Lower lobe of right lung (tissue), 2 donors: ENCODE measurements at regions not wholly inside any gene's neighbourhood (a gene's known extent, or its start where the extent isn't known, plus 50 kb on each side); places are given as distances from the start of the nearest gene placed in this dataset.

Source experiments
- ATAC-seq, 2 donors: fragments of 200-7000 bp; cut with Tn5 transposase; one replicate each; pipeline ENCODE4 v1.9.1; 2020 to 2022; ENCODE audit warnings: mild to moderate bottlenecking in 2 of 2, moderate library complexity in 2 of 2
- DNase-seq: peaks from one replicate; pipeline ENCODE4 v3.0.0-alpha.2; 2020
- H3K27ac ChIP-seq: fragments of 200-600 bp; one replicate; pipeline ENCODE4 v1.8.0; 2022
- H3K27me3 ChIP-seq: fragments of 200-600 bp; one replicate; pipeline ENCODE4 v1.8.0; 2022; ENCODE audit warnings: low read depth
- H3K36me3 ChIP-seq: fragments of 200-600 bp; one replicate; pipeline ENCODE4 v1.8.0; 2022; ENCODE audit warnings: mild to moderate bottlenecking
- H3K4me1 ChIP-seq: fragments of 200-600 bp; one replicate; pipeline ENCODE4 v1.8.0; 2022
- H3K4me3 ChIP-seq: fragments of 200-600 bp; one replicate; pipeline ENCODE4 v1.8.0; 2022; ENCODE audit warnings: mild to moderate bottlenecking
- H3K9me3 ChIP-seq: fragments of 200-600 bp; one replicate; pipeline ENCODE4 v1.8.0; 2022
- intact Hi-C: fragments of 100-400 bp; cut with DNase I; formaldehyde crosslinking; loops from one replicate; pipeline ENCODE4 v1.11.0; 2022
- TF ChIP-seq, protein P1 (sequence below): fragments of 200-600 bp; IDR thresholded peaks from one replicate; pipeline ENCODE4 v1.8.0; 2022; ENCODE audit warnings: antibody characterized with exemption, mild to moderate bottlenecking
- donor health status: DM: no; HTN: yes; CAD: no; lungs with severe emphysema.

DNA sequence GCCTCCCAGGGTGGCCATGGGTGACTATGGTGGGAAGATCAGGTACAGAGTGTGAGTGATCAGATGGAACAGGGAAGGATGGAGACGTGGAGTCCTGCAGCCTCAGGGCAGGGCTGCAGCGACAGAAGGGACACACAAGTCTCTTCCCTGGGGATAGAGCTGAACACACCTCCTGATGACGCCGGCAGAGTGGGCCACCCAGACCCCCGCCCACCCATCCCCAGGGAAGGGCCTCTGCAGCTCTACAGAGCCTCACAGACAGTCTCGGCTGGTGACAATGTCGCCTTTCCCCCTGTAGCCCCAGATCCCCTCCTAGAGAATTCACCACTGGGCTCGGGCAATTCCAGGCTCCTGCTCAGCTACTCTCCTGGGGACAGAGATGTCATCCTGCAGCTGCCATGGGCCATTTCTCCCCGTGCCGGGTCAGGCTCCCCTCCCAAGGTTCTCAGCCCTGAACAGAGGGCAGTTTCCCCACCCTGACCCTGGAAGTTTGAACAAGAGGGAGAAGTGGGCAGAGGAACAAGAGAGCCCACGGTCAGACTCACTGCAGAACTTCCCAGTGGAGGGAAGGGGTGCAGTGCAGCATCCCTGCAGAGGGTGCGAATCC lies 115.7 kb downstream of the NCOR2 start:
- ATAC-seq (no peak), DNase-seq (no peak)
- no peaks in the 10 kb centered on the region for H3K9me3 ChIP-seq
- no peak overlapping the region for H3K4me3 ChIP-seq
- peaks cover 57% of the 10 kb centered on the region for H3K4me1 ChIP-seq
- H3K27ac ChIP-seq = no peak overlapping the region
- TF ChIP-seq, protein P1, sequence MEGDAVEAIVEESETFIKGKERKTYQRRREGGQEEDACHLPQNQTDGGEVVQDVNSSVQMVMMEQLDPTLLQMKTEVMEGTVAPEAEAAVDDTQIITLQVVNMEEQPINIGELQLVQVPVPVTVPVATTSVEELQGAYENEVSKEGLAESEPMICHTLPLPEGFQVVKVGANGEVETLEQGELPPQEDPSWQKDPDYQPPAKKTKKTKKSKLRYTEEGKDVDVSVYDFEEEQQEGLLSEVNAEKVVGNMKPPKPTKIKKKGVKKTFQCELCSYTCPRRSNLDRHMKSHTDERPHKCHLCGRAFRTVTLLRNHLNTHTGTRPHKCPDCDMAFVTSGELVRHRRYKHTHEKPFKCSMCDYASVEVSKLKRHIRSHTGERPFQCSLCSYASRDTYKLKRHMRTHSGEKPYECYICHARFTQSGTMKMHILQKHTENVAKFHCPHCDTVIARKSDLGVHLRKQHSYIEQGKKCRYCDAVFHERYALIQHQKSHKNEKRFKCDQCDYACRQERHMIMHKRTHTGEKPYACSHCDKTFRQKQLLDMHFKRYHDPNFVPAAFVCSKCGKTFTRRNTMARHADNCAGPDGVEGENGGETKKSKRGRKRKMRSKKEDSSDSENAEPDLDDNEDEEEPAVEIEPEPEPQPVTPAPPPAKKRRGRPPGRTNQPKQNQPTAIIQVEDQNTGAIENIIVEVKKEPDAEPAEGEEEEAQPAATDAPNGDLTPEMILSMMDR = no peak
- H3K36me3 ChIP-seq = peaks cover 48% of the 10 kb centered on the region
- intact Hi-C loops = no loop called here
- H3K27me3 ChIP-seq = no peaks in the 10 kb centered on the region

DNA sequence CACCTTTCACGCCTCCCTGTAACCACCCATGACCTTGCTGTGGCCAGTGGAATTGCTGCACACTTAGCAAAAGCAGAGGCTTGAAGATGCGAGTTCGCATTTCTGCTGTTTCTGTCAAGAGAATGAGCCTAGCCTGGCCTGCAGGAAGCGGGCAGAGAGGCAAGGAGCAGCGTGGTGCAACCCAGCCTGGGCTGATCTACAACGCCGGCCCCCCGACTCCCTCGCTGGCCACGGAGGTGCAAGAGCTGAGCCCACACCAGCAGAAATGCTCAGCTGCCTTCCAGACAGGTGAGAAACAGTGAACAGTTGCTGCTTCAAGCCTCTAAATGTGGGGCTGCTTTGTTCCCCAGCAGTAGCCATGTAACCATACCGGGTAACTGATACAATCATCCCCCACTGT lies 116.4 kb downstream of the NCOR2 start:
- Histone ChIP-seq H3K4me1 (peaks cover 49% of the 10 kb centered on the region), H3K36me3 (peaks cover 48% of the 10 kb centered on the region), H3K27me3 (no peaks in the 10 kb centered on the region), H3K27ac (no peak overlapping the region), H3K9me3 (no peaks in the 10 kb centered on the region), H3K4me3 (no peak overlapping the region)
- ATAC-seq (no peak), DNase-seq (no peak)
- TF ChIP-seq, protein P1 = no peak
- intact Hi-C loops = no loop called here

DNA sequence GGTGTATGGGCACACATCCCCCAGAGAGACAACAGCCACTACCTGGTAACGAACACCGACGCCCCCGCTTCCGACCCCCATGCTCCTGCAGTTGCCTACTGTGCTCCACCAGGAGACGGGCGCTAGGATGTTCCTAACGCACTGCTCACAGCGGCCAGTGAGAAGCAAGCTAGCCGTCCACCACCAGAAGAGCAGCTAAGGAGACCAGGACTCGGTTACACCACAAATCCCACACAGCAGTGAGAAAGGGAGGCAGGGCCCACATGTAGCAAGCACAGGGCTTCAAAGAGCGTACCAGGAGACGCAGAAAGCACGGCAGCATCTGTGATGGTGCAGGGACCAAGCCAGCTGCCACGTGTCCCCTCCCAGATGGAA lies 117.0 kb downstream of the NCOR2 start:
- H3K4me1 ChIP-seq = peaks cover 43% of the 10 kb centered on the region
- H3K27ac ChIP-seq = no peak overlapping the region
- DNase-seq = no peak
- no peaks in the 10 kb centered on the region for H3K27me3 ChIP-seq
- intact Hi-C loops = no loop called here
- H3K9me3 ChIP-seq = no peaks in the 10 kb centered on the region
- TF ChIP-seq, protein P1 = no peak
- no peak for ATAC-seq
- no peak overlapping the region for H3K4me3 ChIP-seq
- H3K36me3 ChIP-seq = peaks cover 48% of the 10 kb centered on the region

DNA sequence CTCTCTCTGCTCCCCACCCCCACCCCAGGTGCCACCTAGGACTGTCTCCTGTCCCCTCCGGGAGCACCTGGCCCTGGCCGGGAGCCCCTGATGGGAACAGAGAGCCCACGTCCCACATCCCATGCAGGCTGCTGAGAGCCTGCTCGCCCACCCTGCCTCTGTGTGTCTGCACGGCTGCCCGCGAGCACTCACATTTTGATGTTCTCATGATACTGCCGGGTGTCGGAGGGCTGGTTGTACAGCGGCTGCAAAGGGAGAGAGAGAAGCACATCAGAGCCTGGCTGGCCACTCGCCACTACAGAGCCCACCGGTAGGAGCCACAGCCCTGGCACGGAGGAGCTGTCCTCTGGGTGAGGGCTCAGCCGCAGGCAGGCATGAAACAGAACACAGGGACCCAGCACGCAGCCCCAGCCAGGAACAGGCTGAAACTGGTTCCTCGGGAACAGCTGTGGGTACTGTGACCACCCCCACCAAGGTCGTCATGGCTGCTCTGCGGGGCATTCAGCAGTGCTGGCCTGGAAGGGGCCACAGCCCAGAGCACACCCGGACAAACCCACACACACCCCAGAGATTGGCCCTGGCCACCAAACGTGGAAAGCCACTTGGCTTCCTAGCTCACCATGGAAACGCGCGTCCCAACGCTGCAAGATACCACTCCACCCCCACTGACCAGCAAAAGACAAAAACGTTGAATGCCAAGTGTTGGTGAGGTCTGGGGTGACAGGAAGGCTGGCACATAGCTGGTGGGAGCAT lies 117.6 kb downstream of the NCOR2 start:
- Histone ChIP-seq H3K4me3 (no peak overlapping the region), H3K4me1 (peaks cover 37% of the 10 kb centered on the region), H3K9me3 (no peaks in the 10 kb centered on the region), H3K36me3 (peaks cover 51% of the 10 kb centered on the region), H3K27ac (no peak overlapping the region), H3K27me3 (no peaks in the 10 kb centered on the region)
- no peak for ATAC-seq
- intact Hi-C loops = no loop called here
- TF ChIP-seq, protein P1 = no peak
- no peak for DNase-seq

DNA sequence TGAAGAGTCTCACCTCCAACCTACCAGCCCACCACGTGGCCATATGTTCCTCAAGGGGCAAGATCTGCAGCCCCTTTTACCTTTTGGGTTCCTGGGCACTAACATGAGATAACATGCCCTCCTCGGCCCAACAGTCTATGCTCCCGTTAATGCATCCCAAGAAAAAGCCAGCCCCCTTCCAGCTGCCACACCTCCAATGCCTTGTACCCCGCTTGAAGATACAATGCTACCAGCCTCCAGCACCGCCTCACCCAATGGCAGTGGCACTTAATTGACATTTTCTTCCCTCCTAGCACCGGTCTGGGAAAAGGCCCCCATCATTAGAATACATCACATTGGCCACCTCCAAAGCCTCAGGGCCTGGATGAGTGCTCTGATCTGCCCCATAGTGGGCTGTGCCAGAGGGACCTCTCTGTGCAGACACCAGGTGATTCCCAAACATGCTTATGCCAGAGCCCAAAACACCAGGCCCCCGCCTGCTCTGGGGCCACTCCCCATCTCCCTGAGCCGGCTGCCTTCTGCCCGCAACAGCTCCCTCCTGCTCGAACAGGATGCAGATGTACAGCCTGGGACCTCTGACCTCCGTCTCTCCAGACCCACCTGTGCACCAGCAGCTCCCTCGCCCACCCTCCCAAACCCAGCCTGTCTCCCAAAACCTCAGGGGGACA lies 118.3 kb downstream of the NCOR2 start:
- Histone ChIP-seq H3K36me3 (peaks cover 57% of the 10 kb centered on the region), H3K9me3 (no peaks in the 10 kb centered on the region), H3K27ac (no peak overlapping the region), H3K27me3 (no peaks in the 10 kb centered on the region), H3K4me1 (peaks cover 33% of the 10 kb centered on the region), H3K4me3 (no peak overlapping the region)
- TF ChIP-seq, protein P1 = no peak
- ATAC-seq (no peak), DNase-seq (no peak)
- intact Hi-C loops = no loop called here
